Chondrocyte (in vitro differentiated cells): ENCODE measurements at regions not wholly inside any gene's neighbourhood (a gene's known extent, or its start where the extent isn't known, plus 50 kb on each side); places are given as distances from the start of the nearest gene placed in this dataset.

ENCODE experiments used
- DNase-seq: peaks from one replicate; pipeline ENCODE4 v3.0.0; 2021; ENCODE audit warnings: mixed read lengths, low spot score
- H3K27ac Mint-ChIP-seq: one replicate; pipeline ENCODE4 v1.8.0; 2021; ENCODE audit warnings: mild to moderate bottlenecking, moderate library complexity, mixed read lengths; ENCODE audit not compliant: unreplicated experiment
- H3K27me3 Mint-ChIP-seq: 2 replicates; pipeline ENCODE4 v1.8.0; 2021; ENCODE audit warnings: low read depth, mixed read lengths
- H3K36me3 Mint-ChIP-seq: 2 replicates; pipeline ENCODE4 v1.8.0; 2021; ENCODE audit warnings: low read depth, mixed read lengths
- H3K4me1 Mint-ChIP-seq: 2 replicates; pipeline ENCODE4 v1.8.0; 2021; ENCODE audit warnings: low read depth, mild to moderate bottlenecking, mixed read lengths
- H3K4me3 Mint-ChIP-seq: one replicate; pipeline ENCODE4 v1.8.0; 2021; ENCODE audit warnings: mild to moderate bottlenecking, moderate library complexity, mixed read lengths; ENCODE audit not compliant: unreplicated experiment
- H3K9me3 Mint-ChIP-seq: 2 replicates; pipeline ENCODE4 v1.8.0; 2021; ENCODE audit warnings: low read depth, mixed read lengths
- CTCF ChIP-seq: fragments of 200-600 bp; sonication (generic); IDR thresholded peaks from 2 replicates; pipeline ENCODE4 v1.5.0; 2021; ENCODE audit warnings: antibody characterized with exemption, mild to moderate bottlenecking, moderate library complexity

GRCh38 chr12:124624823-124625222 is 57.4 kb upstream of the NCOR2 start:
- no peak overlapping the region for H3K27ac Mint-ChIP-seq
- H3K27me3 Mint-ChIP-seq: no peaks in the 10 kb centered on the region
- no peak for DNase-seq
- TF ChIP-seq CTCF: no peak
- H3K4me3 Mint-ChIP-seq: no peak overlapping the region
- peaks cover 29% of the 10 kb centered on the region for H3K4me1 Mint-ChIP-seq
- H3K9me3 Mint-ChIP-seq: peaks cover 2% of the 10 kb centered on the region
- no peaks in the 10 kb centered on the region for H3K36me3 Mint-ChIP-seq

- Mint-ChIP-seq H3K27me3 (peaks cover 2% of the 10 kb centered on the region), H3K9me3 (peaks cover 2% of the 10 kb centered on the region), H3K27ac (no peak overlapping the region), H3K4me3 (no peak overlapping the region), H3K4me1 (peaks cover 29% of the 10 kb centered on the region), H3K36me3 (no peaks in the 10 kb centered on the region)
- DNase-seq: no peak
- TF ChIP-seq CTCF: no peak
Measured at GRCh38 chr12:124623344-124624035, 56.1 kb upstream of the NCOR2 start.

GRCh38 chr12:124622764-124623163 is 55.4 kb upstream of the NCOR2 start:
- peaks cover 26% of the 10 kb centered on the region for H3K4me1 Mint-ChIP-seq
- no peaks in the 10 kb centered on the region for H3K36me3 Mint-ChIP-seq
- H3K9me3 Mint-ChIP-seq: peaks cover 2% of the 10 kb centered on the region
- no peak overlapping the region for H3K27ac Mint-ChIP-seq
- H3K4me3 Mint-ChIP-seq: no peak overlapping the region
- H3K27me3 Mint-ChIP-seq: peaks cover 7% of the 10 kb centered on the region
- DNase-seq: no peak
- TF ChIP-seq CTCF: no peak

GRCh38 chr12:124622331-124622730 is 54.9 kb upstream of the NCOR2 start:
- H3K4me3 Mint-ChIP-seq: no peak overlapping the region
- H3K27ac Mint-ChIP-seq: no peak overlapping the region
- DNase-seq: no peak
- peaks cover 7% of the 10 kb centered on the region for H3K27me3 Mint-ChIP-seq
- H3K4me1 Mint-ChIP-seq: peaks cover 26% of the 10 kb centered on the region
- peaks cover 2% of the 10 kb centered on the region for H3K9me3 Mint-ChIP-seq
- no peaks in the 10 kb centered on the region for H3K36me3 Mint-ChIP-seq
- TF ChIP-seq CTCF: no peak

GRCh38 chr12:124621296-124621660 is 53.9 kb upstream of the NCOR2 start:
- H3K27ac Mint-ChIP-seq: no peak overlapping the region
- DNase-seq: no peak
- H3K4me3 Mint-ChIP-seq: no peak overlapping the region
- H3K27me3 Mint-ChIP-seq: peaks cover 9% of the 10 kb centered on the region
- peaks cover 17% of the 10 kb centered on the region for H3K4me1 Mint-ChIP-seq
- TF ChIP-seq CTCF: no peak
- H3K9me3 Mint-ChIP-seq: peaks cover 2% of the 10 kb centered on the region
- H3K36me3 Mint-ChIP-seq: no peaks in the 10 kb centered on the region
